ENCODE measurements at regions not wholly inside any gene's neighbourhood (a gene's known extent, or its start where the extent isn't known, plus 50 kb on each side); places are given as distances from the start of the nearest gene placed in this dataset.
"Not testable (repeated sequence)": the region's sequence is repeated elsewhere in the genome, so short reads cannot be mapped to it uniquely, and the experiment has no call there.

GRCh38 chr6:103036846-103037245 lies 1643.3 kb downstream of the GRIK2 start:
- no peak for DNase-seq (ENCODE audit: low read depth)

GRCh38 chr6:103027271-103027931 lies 1633.9 kb downstream of the GRIK2 start:
- DNase-seq (ENCODE audit: low read depth): no peak

GRCh38 chr6:103018426-103018825 lies 1624.9 kb downstream of the GRIK2 start:
- DNase-seq (ENCODE audit: low read depth): no peak

- DNase-seq (ENCODE audit: low read depth): no peak
Observed at GRCh38 chr6:103017878-103018277, 1624.4 kb downstream of the GRIK2 start.

- DNase-seq (ENCODE audit: low read depth): no peak
Observed at GRCh38 chr6:103011605-103012004, 1618.1 kb downstream of the GRIK2 start.

- DNase-seq (ENCODE audit: low read depth): no peak
Observed at GRCh38 chr6:103002282-103002681, 1608.8 kb downstream of the GRIK2 start.

- no peak for DNase-seq (ENCODE audit: low read depth)
Observed at GRCh38 chr6:103001724-103002123, 1608.2 kb downstream of the GRIK2 start.

GRCh38 chr6:103000688-103001087 lies 1607.2 kb downstream of the GRIK2 start:
- no peak for DNase-seq (ENCODE audit: low read depth)

GRCh38 chr6:102995491-102995890 lies 1602.0 kb downstream of the GRIK2 start:
- no peak for DNase-seq (ENCODE audit: low read depth)

GRCh38 chr6:102994866-102995265 lies 1601.4 kb downstream of the GRIK2 start:
- no peak for DNase-seq (ENCODE audit: low read depth)

GRCh38 chr6:102986086-102986485 lies 1592.6 kb downstream of the GRIK2 start:
- no peak for DNase-seq (ENCODE audit: low read depth)

- no peak for DNase-seq (ENCODE audit: low read depth)
Observed at GRCh38 chr6:102984357-102984756, 1590.8 kb downstream of the GRIK2 start.

- no peak for DNase-seq (ENCODE audit: low read depth)
Observed at GRCh38 chr6:102981490-102982015, 1588.0 kb downstream of the GRIK2 start.

- no peak for DNase-seq (ENCODE audit: low read depth)
Observed at GRCh38 chr6:102980951-102981350, 1587.4 kb downstream of the GRIK2 start.

GRCh38 chr6:102961902-102962301 lies 1568.4 kb downstream of the GRIK2 start:
- DNase-seq (ENCODE audit: low read depth): no peak

- DNase-seq (ENCODE audit: low read depth): no peak
Observed at GRCh38 chr6:102950967-102951366, 1557.5 kb downstream of the GRIK2 start.

GRCh38 chr6:102944475-102944874 lies 1551.0 kb downstream of the GRIK2 start:
- DNase-seq (ENCODE audit: low read depth): no peak

- no peak for DNase-seq (ENCODE audit: low read depth)
Observed at GRCh38 chr6:102942206-102942605, 1548.7 kb downstream of the GRIK2 start.

GRCh38 chr6:102936959-102937358 lies 1543.5 kb downstream of the GRIK2 start:
- no peak for DNase-seq (ENCODE audit: low read depth)

- no peak for DNase-seq (ENCODE audit: low read depth)
Observed at GRCh38 chr6:102928109-102928508, 1534.6 kb downstream of the GRIK2 start.

GRCh38 chr6:102918161-102918560 lies 1524.7 kb downstream of the GRIK2 start:
- DNase-seq (ENCODE audit: low read depth): no peak

GRCh38 chr6:102911571-102911970 lies 1518.1 kb downstream of the GRIK2 start:
- no peak for DNase-seq (ENCODE audit: low read depth)

- not testable (repeated sequence) for DNase-seq (ENCODE audit: low read depth)
Observed at GRCh38 chr6:102910701-102911139, 1517.2 kb downstream of the GRIK2 start.

- DNase-seq (ENCODE audit: low read depth): no peak
Observed at GRCh38 chr6:102907181-102907580, 1513.7 kb downstream of the GRIK2 start.

Measured in activated T-cell treated with anti-CD3 and anti-CD28 coated beads for 1 hour (primary cell).